Neural progenitor cell (in vitro differentiated cells): ENCODE measurements at regions not wholly inside any gene's neighbourhood (a gene's known extent, or its start where the extent isn't known, plus 50 kb on each side); places are given as distances from the start of the nearest gene placed in this dataset.

Experiments
- CTCF ChIP-seq: fragments of 200-600 bp; sonication (generic); IDR thresholded peaks from 2 replicates; pipeline ENCODE4 v1.5.1; 2017; ENCODE audit warnings: antibody characterized with exemption, mild to moderate bottlenecking
- EZH2 ChIP-seq: fragments of 200-600 bp; sonication (generic); IDR thresholded peaks from 2 replicates; pipeline ENCODE4 v1.6.1; 2017; ENCODE audit warnings: antibody characterized with exemption, mild to moderate bottlenecking, moderate library complexity
- EZH2phosphoT487 ChIP-seq: fragments of 200-600 bp; sonication (generic); IDR thresholded peaks from 2 replicates; pipeline ENCODE4 v1.6.1; 2017; ENCODE audit warnings: antibody characterized with exemption

- no peak for TF ChIP-seq EZH2phosphoT487
- no peak for TF ChIP-seq CTCF
- no peak for TF ChIP-seq EZH2
Observed at GRCh38 chrX:112520124-112520523, 159.6 kb downstream of the LHFPL1 start.
